A673 (cell line): ENCODE measurements at regions not wholly inside any gene's neighbourhood (a gene's known extent, or its start where the extent isn't known, plus 50 kb on each side); places are given as distances from the start of the nearest gene placed in this dataset.

Source experiments
- BruUV-seq: library from RNA; stranded (reverse); fragments of 400-500 nt; replicated peaks from 2 replicates; lab custom pipeline; 2021; lab: Mats Ljungman, UMichigan
- CTCF ChIA-PET: fragments of 300-600 bp; sonication (Branson Sonifier 250); formaldehyde crosslinking; loops from one replicate; lab custom pipeline; 2022; ENCODE audit warnings: antibody characterized with exemption; lab: Charles Lee
- POLR2A ChIA-PET: fragments of 300-600 bp; sonication (Branson Sonifier 250); formaldehyde crosslinking; loops from one replicate; lab custom pipeline; 2022; ENCODE audit warnings: antibody characterized with exemption; ENCODE audit not compliant: low non-redundant PET; lab: Charles Lee
- DNase-seq: peaks from one replicate; pipeline ENCODE4 v3.0.0-alpha.2; 2015; ENCODE audit warnings: low spot score
- H3K27ac ChIP-seq: fragments of 200-600 bp; sonication (generic); 2 replicates; pipeline ENCODE4 v1.5.1; 2016; ENCODE audit warnings: mixed run types, low read depth, mild to moderate bottlenecking, mixed read lengths, antibody characterized with exemption, low read length; ENCODE audit not compliant: poor library complexity, severe bottlenecking
- H3K27me3 ChIP-seq: fragments of 200-600 bp; sonication (generic); replicated peaks from 2 replicates; pipeline ENCODE4 v1.6.1; 2017; ENCODE audit warnings: mixed run types, low read depth, mild to moderate bottlenecking, mixed read lengths, antibody characterized with exemption, low read length; ENCODE audit not compliant: insufficient read depth, poor library complexity
- H3K36me3 ChIP-seq: fragments of 200-600 bp; sonication (generic); 2 replicates; pipeline ENCODE4 v1.6.1; 2016; ENCODE audit warnings: mixed run types, mild to moderate bottlenecking, mixed read lengths, antibody characterized with exemption, low read length; ENCODE audit not compliant: insufficient read depth, poor library complexity, severe bottlenecking
- H3K4me1 ChIP-seq: fragments of 200-600 bp; sonication (generic); 2 replicates; pipeline ENCODE4 v1.6.1; 2017; ENCODE audit warnings: mixed run types, mild to moderate bottlenecking, mixed read lengths, antibody characterized with exemption, low read length; ENCODE audit not compliant: insufficient read depth, poor library complexity, severe bottlenecking
- H3K4me3 ChIP-seq: fragments of 200-600 bp; sonication (generic); 2 replicates; pipeline ENCODE4 v1.5.1; 2016; ENCODE audit warnings: low read depth, mixed run types, mild to moderate bottlenecking, mixed read lengths, low read length; ENCODE audit not compliant: poor library complexity, severe bottlenecking
- H3K9me3 ChIP-seq: fragments of 200-600 bp; sonication (generic); 2 replicates; pipeline ENCODE4 v1.6.1; 2016; ENCODE audit warnings: mixed run types, low read depth, mild to moderate bottlenecking, mixed read lengths, antibody characterized with exemption, low read length; ENCODE audit not compliant: poor library complexity, severe bottlenecking
- EZH2 ChIP-seq: fragments of 200-600 bp; sonication (generic); IDR thresholded peaks from 2 replicates; pipeline ENCODE4 v1.6.1; 2017; ENCODE audit warnings: borderline replicate concordance, low read depth, mild to moderate bottlenecking, mixed read lengths, antibody characterized with exemption, low read length; ENCODE audit not compliant: poor library complexity, severe bottlenecking
- intact Hi-C: fragments of 100-400 bp; cut with micrococcal nuclease; formaldehyde crosslinking; loops from one replicate; pipeline ENCODE4 v1.10.0; 2022; ENCODE audit not compliant: unreplicated experiment
- TF ChIP-seq, protein P1 (sequence below): fragments of 300-800, 200-600 bp; sonication (generic); conservative IDR thresholded peaks from 2 replicates; pipeline ENCODE4 v1.5.1; 2017; ENCODE audit warnings: low read depth, mild to moderate bottlenecking, antibody characterized with exemption, low read length, moderate library complexity, mixed read lengths

DNA sequence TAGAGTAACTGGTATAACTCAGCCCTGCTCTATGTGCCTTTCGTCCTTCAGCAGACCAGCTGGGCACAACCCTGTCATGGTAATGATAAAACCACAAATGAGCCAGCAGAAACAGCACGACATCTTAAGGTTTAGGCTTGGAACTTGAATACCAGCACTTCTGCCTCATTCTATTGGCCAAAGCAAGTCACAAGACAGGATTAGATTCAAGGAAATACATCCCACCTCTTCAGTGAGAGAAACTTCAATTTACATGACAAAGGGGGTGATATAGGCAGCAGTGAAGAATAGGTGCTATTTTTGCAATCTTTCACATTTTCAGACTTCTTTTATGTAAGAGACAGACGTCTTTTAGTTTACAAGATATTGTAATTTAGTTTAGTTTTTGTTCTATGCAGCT is 69.8 kb upstream of the SLC35F1 start:
- DNase-seq: peak; percentile 21
- ChIA-PET CTCF (no interaction called here), POLR2A (no interaction called here)
- no peaks in the 10 kb centered on the region for H3K4me1 ChIP-seq
- TF ChIP-seq, protein P1, sequence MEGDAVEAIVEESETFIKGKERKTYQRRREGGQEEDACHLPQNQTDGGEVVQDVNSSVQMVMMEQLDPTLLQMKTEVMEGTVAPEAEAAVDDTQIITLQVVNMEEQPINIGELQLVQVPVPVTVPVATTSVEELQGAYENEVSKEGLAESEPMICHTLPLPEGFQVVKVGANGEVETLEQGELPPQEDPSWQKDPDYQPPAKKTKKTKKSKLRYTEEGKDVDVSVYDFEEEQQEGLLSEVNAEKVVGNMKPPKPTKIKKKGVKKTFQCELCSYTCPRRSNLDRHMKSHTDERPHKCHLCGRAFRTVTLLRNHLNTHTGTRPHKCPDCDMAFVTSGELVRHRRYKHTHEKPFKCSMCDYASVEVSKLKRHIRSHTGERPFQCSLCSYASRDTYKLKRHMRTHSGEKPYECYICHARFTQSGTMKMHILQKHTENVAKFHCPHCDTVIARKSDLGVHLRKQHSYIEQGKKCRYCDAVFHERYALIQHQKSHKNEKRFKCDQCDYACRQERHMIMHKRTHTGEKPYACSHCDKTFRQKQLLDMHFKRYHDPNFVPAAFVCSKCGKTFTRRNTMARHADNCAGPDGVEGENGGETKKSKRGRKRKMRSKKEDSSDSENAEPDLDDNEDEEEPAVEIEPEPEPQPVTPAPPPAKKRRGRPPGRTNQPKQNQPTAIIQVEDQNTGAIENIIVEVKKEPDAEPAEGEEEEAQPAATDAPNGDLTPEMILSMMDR: no peak
- TF ChIP-seq EZH2: no peak
- no TSS peak for BruUV-seq
- no peaks in the 10 kb centered on the region for H3K27me3 ChIP-seq
- H3K4me3 ChIP-seq: no peak overlapping the region
- intact Hi-C loops: loop anchor here (10.0 kb wide), 1 partner anchor 668 kb away; no protein-coding TSS in a partner anchor
- no peaks in the 10 kb centered on the region for H3K9me3 ChIP-seq
- no peak overlapping the region for H3K27ac ChIP-seq
- H3K36me3 ChIP-seq: no peaks in the 10 kb centered on the region

DNA sequence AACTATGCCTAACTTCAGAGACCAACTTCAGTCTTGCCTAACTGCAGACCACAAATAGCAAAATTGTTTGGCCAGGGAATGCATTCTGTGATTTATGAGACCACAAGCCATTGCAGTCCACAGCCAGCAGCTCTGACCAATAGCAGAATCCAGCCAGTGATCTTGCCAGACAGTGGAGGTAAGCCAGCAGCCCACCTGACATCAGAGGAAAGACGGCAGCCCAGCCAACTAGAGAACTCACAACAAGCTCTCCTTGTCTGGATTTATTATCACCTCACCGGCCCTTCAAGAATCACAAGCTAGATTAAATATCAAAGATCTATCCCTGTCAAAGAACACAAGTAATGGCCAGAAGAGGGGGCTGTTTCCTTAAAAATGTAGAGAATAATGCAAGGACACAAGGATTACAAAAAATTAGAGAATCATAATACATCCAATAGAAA is 66.5 kb upstream of the SLC35F1 start:
- Histone ChIP-seq H3K4me1 (no peaks in the 10 kb centered on the region), H3K4me3 (no peak overlapping the region), H3K27ac (no peak overlapping the region), H3K27me3 (no peaks in the 10 kb centered on the region), H3K36me3 (no peaks in the 10 kb centered on the region), H3K9me3 (no peaks in the 10 kb centered on the region)
- DNase-seq: peak; percentile 80
- no peak for TF ChIP-seq EZH2
- TF ChIP-seq, protein P1: peak; percentile 76
- BruUV-seq: no TSS peak
- intact Hi-C loops: loop anchor here (1.0 to 5.0 kb wide), 5 partner anchors 372 to 937 kb away; no protein-coding TSS in a partner anchor
- POLR2A ChIA-PET: interaction anchor here (0.6 kb wide), 1 partner anchor 1158 kb away, joined by 3 read pairs; no protein-coding TSS in a partner anchor
- CTCF ChIA-PET: interaction anchor here (0.6 to 1.2 kb wide), 4 partner anchors 372 to 1274 kb away, joined by 3 to 5 read pairs (median 3); no protein-coding TSS in a partner anchor

DNA sequence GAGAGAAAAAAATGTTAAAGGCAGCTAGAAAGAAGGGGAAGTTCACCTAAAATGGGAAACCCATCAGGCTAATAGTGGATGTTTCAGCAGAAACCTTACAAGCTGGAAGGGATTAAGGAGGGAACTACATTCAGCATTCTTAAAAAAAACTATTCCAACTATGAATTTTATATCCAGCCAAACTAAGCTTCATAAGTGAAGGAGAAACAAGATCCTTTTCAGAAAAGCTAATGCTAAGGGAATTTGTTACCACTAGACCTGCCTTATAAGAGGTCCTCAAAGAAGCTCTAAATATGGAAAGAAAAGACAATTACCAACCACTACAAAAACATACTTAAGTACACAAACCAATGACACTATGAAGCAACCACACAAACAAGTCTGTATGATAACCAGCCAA is 59.2 kb upstream of the SLC35F1 start:
- Histone ChIP-seq H3K9me3 (peaks cover 6% of the 10 kb centered on the region), H3K27ac (no peak overlapping the region), H3K27me3 (no peaks in the 10 kb centered on the region), H3K4me1 (no peaks in the 10 kb centered on the region), H3K36me3 (no peaks in the 10 kb centered on the region), H3K4me3 (no peak overlapping the region)
- no peak for DNase-seq
- intact Hi-C loops: no loop called here
- POLR2A ChIA-PET: no interaction called here
- no TSS peak for BruUV-seq
- no peak for TF ChIP-seq EZH2
- TF ChIP-seq, protein P1: no peak
- CTCF ChIA-PET: no interaction called here
